ENCODE measurements at regions not wholly inside any gene's neighbourhood (a gene's known extent, or its start where the extent isn't known, plus 50 kb on each side); places are given as distances from the start of the nearest gene placed in this dataset.

DNA sequence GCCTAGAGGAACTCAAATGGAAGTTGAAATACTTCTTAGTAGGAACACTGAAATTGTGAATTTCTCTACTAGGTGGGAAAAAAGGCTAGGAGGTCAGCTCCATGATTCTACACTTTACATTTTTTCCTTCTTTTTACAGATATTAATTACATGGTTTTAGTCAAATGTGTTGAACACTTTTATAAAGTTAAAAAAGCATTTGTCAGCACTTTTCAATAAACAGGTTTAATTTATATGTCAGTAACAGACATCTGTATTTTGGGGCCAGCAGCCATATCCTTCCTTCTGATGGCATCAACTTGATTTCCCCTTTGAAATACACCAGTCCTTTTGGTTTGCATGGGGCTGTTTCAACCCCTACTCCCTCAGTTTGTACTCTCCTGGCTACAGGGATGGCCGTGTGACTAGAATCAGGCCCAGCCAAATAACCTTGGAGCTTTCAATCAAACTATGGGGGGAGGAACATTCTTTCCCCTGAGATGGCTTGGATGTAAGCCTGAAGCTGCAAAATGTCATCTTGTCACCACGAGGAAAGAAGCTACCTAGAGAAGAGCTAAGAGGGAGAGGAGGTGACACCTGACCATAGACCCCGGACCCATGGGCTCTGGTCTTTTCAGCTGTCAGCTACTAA, 171.0 kb upstream of the NEBL start:
- H3K4me3 ChIP-seq = no peak overlapping the region
- H3K27ac ChIP-seq = no peak overlapping the region
- no peaks in the 10 kb centered on the region for H3K27me3 ChIP-seq
- H3K4me1 ChIP-seq = no peaks in the 10 kb centered on the region
- no peak for DNase-seq
- H3K36me3 ChIP-seq = no peaks in the 10 kb centered on the region
- no peaks in the 10 kb centered on the region for H3K9me3 ChIP-seq
- TF ChIP-seq CTCF (IDR thresholded peaks at IDR 0.05) (no peak), POLR2A (IDR thresholded peaks at IDR 0.05) (no peak)

DNA sequence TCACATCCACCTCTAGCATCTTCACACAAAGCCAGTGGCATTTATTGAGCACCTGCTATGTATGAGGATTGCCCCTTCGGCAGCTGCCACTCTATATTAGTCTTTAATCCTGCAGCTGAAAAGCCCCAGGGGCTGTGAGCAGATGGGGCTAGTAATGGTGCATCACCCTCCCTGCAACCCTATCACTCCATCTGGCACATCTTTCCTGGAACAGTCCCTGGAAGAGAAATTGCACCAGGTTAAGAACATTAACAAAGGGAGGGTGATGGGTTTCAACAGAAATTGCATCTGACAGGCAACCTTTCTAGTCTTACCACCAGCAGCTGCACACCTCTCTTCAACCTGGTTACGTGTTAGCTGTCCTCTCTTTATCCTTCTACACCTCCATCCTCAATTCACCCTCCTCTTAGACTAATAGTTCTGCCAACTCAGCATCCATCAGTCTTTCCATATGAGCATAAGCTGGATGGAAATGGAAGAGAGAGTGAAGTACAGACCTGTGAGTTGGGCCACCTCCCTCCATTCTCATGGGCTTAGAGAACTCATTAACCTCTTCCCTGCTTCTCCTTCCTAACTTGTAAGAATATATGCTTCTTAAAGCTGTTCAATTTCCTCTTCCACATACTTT, 168.6 kb upstream of the NEBL start:
- Histone ChIP-seq H3K36me3 (no peaks in the 10 kb centered on the region), H3K4me3 (no peak overlapping the region), H3K27ac (no peak overlapping the region), H3K4me1 (no peaks in the 10 kb centered on the region), H3K27me3 (no peaks in the 10 kb centered on the region), H3K9me3 (no peaks in the 10 kb centered on the region)
- DNase-seq = no peak
- TF ChIP-seq CTCF (IDR thresholded peaks at IDR 0.05) (no peak), POLR2A (IDR thresholded peaks at IDR 0.05) (no peak)

GRCh38 chr10:21061982-21062381, 164.9 kb upstream of the NEBL start:
- Histone ChIP-seq H3K4me1 (no peaks in the 10 kb centered on the region), H3K27ac (no peak overlapping the region), H3K4me3 (no peak overlapping the region), H3K36me3 (no peaks in the 10 kb centered on the region), H3K9me3 (peaks cover 0 to 6% (median 0%) of the 10 kb centered on the region in 4 donors), H3K27me3 (no peaks in the 10 kb centered on the region)
- TF ChIP-seq POLR2A (IDR thresholded peaks at IDR 0.05) (no peak), CTCF (IDR thresholded peaks at IDR 0.05) (no peak)
- DNase-seq = no peak

DNA sequence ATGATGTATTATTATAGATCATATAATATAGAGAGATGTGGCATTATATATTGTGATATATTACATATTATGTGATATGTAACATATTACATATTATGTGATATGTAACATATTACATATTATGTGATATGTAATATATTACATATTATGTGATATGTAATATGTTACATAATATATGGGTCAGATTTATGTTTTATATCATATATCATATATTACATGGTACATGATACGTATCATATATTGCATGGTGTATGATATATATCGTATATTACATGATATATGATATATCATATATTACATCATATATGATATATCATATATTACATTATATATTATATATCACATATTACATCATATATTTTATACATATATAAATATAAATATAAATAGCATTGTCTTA, 164.1 kb upstream of the NEBL start:
- Histone ChIP-seq H3K9me3 (peaks cover 0 to 6% (median 0%) of the 10 kb centered on the region in 4 donors), H3K36me3 (no peaks in the 10 kb centered on the region), H3K27ac (no peak overlapping the region), H3K4me3 (no peak overlapping the region), H3K4me1 (no peaks in the 10 kb centered on the region), H3K27me3 (no peaks in the 10 kb centered on the region)
- TF ChIP-seq POLR2A (IDR thresholded peaks at IDR 0.05) (no peak), CTCF (IDR thresholded peaks at IDR 0.05) (no peak)
- no peak for DNase-seq

DNA sequence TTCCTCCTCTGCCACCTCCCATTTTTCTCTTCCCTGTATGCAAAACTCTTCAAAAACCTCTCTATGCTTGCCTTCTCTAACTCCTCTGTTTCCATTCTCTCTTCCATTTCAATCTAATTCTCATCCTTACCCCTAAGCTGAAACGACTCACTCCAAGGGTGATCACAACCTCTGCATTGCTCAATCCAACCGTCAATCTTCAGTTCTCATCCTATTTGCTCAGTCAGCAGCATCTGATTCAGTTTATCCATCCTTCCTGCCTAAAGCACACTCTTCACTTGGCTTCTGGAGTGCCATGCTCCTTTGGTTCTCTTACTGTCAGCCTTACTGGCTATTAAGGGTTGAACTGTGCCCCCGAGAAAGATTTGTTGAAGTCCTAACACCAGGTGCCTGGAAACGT, 163.5 kb upstream of the NEBL start:
- TF ChIP-seq CTCF (IDR thresholded peaks at IDR 0.05) (no peak), POLR2A (IDR thresholded peaks at IDR 0.05) (no peak)
- Histone ChIP-seq H3K27me3 (no peaks in the 10 kb centered on the region), H3K9me3 (peaks cover 0 to 6% (median 0%) of the 10 kb centered on the region in 4 donors), H3K27ac (no peak overlapping the region), H3K36me3 (no peaks in the 10 kb centered on the region), H3K4me3 (no peak overlapping the region), H3K4me1 (no peaks in the 10 kb centered on the region)
- DNase-seq = no peak

Measured in Peyer's patch (tissue), 4 donors.